ENCODE measurements at regions not wholly inside any gene's neighbourhood (a gene's known extent, or its start where the extent isn't known, plus 50 kb on each side); places are given as distances from the start of the nearest gene placed in this dataset.
"Not testable (repeated sequence)": the region's sequence is repeated elsewhere in the genome, so short reads cannot be mapped to it uniquely, and the experiment has no call there.

DNA sequence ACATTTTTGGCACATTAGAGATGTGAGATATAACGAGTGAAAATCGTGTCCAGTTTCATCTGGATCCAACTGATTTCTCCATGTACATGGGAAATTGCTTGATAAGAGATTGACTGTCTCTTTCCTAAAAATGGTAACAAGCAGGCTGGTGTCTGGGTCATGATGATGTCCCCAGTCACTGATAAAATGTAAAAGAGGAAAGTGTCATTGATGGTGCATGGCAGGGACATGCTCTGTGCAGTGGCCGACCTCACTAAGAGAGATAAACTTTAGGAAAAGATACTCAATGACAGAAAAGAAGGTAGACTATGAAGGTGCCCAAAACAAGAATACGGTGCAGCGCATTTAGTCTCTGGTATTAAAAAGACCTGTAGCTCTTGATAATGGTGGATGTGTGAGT, 1517.5 kb downstream of the RPIA start:
- intact Hi-C loops (cut with micrococcal nuclease; ENCODE audit: unreplicated experiment) = no loop called here
- no peak for DNase-seq (ENCODE audit: low spot score)
- no TSS peak for BruUV-seq (replicated peaks)
- ChIA-PET POLR2A (no interaction called here), CTCF (ENCODE audit: unreplicated experiment) (no interaction called here)
- Histone ChIP-seq H3K9me2 (ENCODE audit: insufficient read depth, low read length) (no peaks in the 10 kb centered on the region), H3K36me3 (ENCODE audit: insufficient read depth, low read length) (peaks cover 6% of the 10 kb centered on the region), H3K4me3 (ENCODE audit: low read depth, low read length, poor library complexity, severe bottlenecking) (no peak overlapping the region), H4K20me1 (ENCODE audit: insufficient read depth, low read length) (no peaks in the 10 kb centered on the region), H3K9me3 (ENCODE audit: low read length) (0 out of 2 replicates have a peak, but pooled peaks cover 9% of the 10 kb centered on the region), H3K27ac (ENCODE audit: low read depth, low read length, poor library complexity, severe bottlenecking) (peak overlapping the region; percentile 51), H2AFZ (ENCODE audit: low read length) (peak overlapping the region; percentile 10; the same call in 1 of the 2 replicates), H3K4me2 (ENCODE audit: low read length) (peak overlapping the region; percentile 77; the same call in 1 of the 2 replicates), H3K4me1 (ENCODE audit: insufficient read depth, low read length, poor library complexity, severe bottlenecking) (peaks cover 41% of the 10 kb centered on the region), H3K79me2 (ENCODE audit: insufficient read depth, low read depth, low read length) (no peaks in the 10 kb centered on the region)
- TF ChIP-seq, protein P1, sequence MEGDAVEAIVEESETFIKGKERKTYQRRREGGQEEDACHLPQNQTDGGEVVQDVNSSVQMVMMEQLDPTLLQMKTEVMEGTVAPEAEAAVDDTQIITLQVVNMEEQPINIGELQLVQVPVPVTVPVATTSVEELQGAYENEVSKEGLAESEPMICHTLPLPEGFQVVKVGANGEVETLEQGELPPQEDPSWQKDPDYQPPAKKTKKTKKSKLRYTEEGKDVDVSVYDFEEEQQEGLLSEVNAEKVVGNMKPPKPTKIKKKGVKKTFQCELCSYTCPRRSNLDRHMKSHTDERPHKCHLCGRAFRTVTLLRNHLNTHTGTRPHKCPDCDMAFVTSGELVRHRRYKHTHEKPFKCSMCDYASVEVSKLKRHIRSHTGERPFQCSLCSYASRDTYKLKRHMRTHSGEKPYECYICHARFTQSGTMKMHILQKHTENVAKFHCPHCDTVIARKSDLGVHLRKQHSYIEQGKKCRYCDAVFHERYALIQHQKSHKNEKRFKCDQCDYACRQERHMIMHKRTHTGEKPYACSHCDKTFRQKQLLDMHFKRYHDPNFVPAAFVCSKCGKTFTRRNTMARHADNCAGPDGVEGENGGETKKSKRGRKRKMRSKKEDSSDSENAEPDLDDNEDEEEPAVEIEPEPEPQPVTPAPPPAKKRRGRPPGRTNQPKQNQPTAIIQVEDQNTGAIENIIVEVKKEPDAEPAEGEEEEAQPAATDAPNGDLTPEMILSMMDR (conservative IDR thresholded peaks at IDR 0.05; ENCODE audit: low read length) = no peak
- no peak for TF ChIP-seq EZH2phosphoT487 (IDR thresholded peaks at IDR 0.05; ENCODE audit: borderline replicate concordance, low read depth, low read length)

DNA sequence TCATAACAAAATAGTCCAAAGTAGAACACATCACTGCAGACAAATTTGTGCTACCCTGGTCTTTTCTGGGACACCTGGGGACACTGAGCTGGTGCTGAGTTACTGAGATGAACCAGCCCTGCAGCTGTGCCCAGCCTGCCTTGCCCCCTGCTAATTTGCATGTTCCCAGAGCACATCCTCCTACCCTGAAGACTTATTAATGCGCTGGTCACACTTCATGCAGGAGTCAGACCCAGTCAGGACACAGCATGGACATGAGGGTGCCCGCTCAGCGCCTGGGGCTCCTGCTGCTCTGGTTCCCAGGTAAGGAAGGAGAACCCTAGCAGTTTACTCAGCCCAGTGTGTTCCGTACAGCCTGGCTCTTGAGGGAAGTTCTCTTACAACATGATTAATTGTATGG, 1518.3 kb downstream of the RPIA start:
- Histone ChIP-seq H3K4me3 (ENCODE audit: low read depth, low read length, poor library complexity, severe bottlenecking) (peak overlapping the region; percentile 44), H3K4me2 (ENCODE audit: low read length) (peak overlapping the region; percentile 77), H2AFZ (ENCODE audit: low read length) (peak overlapping the region; percentile 35; the same call in 1 of the 2 replicates), H3K9me3 (ENCODE audit: low read length) (0 out of 2 replicates have a peak, but pooled peaks cover 9% of the 10 kb centered on the region), H4K20me1 (ENCODE audit: insufficient read depth, low read length) (no peaks in the 10 kb centered on the region), H3K36me3 (ENCODE audit: insufficient read depth, low read length) (peaks cover 6% of the 10 kb centered on the region), H3K79me2 (ENCODE audit: insufficient read depth, low read depth, low read length) (no peaks in the 10 kb centered on the region), H3K4me1 (ENCODE audit: insufficient read depth, low read length, poor library complexity, severe bottlenecking) (peaks cover 41% of the 10 kb centered on the region), H3K9me2 (ENCODE audit: insufficient read depth, low read length) (no peaks in the 10 kb centered on the region), H3K27ac (ENCODE audit: low read depth, low read length, poor library complexity, severe bottlenecking) (peak overlapping the region; percentile 51)
- BruUV-seq (replicated peaks) = no TSS peak
- CTCF ChIA-PET (ENCODE audit: unreplicated experiment) = no interaction called here
- TF ChIP-seq, protein P1 (conservative IDR thresholded peaks at IDR 0.05; ENCODE audit: low read length) = no peak
- no peak for TF ChIP-seq EZH2phosphoT487 (IDR thresholded peaks at IDR 0.05; ENCODE audit: borderline replicate concordance, low read depth, low read length)
- POLR2A ChIA-PET = no interaction called here
- peak; percentile 81 for DNase-seq (ENCODE audit: low spot score)
- intact Hi-C loops (cut with micrococcal nuclease; ENCODE audit: unreplicated experiment) = no loop called here

DNA sequence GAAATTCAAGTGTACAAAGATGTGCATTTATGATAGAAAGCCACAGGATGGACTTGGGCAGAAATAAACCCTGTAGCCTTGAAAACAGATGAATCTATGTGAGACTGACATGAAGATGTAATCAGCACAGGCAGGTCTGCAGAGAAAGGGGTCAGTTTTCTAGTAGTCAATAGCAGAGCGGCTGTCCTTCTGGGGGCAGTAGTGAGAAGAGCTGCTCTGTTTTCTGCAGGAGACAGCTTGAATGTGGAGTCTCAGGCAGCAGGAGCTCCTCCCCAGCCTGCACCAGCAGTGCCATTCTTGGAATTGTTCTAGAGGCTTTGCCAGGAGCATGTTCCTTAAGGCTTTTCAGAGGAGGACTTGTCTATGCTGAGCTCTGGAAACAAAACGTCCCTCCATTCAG, 1524.4 kb downstream of the RPIA start:
- Histone ChIP-seq H2AFZ (ENCODE audit: low read length) (peak overlapping the region; percentile 51; the same call in 1 of the 2 replicates), H3K4me1 (ENCODE audit: insufficient read depth, low read length, poor library complexity, severe bottlenecking) (peaks cover 50% of the 10 kb centered on the region)
- BruUV-seq (replicated peaks); H3K4me3 ChIP-seq (ENCODE audit: low read depth, low read length, poor library complexity, severe bottlenecking); H3K36me3 ChIP-seq (ENCODE audit: insufficient read depth, low read length); H3K79me2 ChIP-seq (ENCODE audit: insufficient read depth, low read depth, low read length); H4K20me1 ChIP-seq (ENCODE audit: insufficient read depth, low read length); H3K27ac ChIP-seq (ENCODE audit: low read depth, low read length, poor library complexity, severe bottlenecking); POLR2A ChIA-PET; intact Hi-C loops (cut with micrococcal nuclease; ENCODE audit: unreplicated experiment); H3K4me2 ChIP-seq (ENCODE audit: low read length); H3K9me3 ChIP-seq (ENCODE audit: low read length); H3K9me2 ChIP-seq (ENCODE audit: insufficient read depth, low read length): not testable (repeated sequence)
- TF ChIP-seq, protein P1 (conservative IDR thresholded peaks at IDR 0.05; ENCODE audit: low read length) = peak; percentile 57
- DNase-seq (ENCODE audit: low spot score) = peak; percentile 45
- CTCF ChIA-PET (ENCODE audit: unreplicated experiment) = interaction anchor here (0.9 kb wide), 1 partner anchor 8 kb away, joined by 3 read pairs; no protein-coding TSS in a partner anchor

DNA sequence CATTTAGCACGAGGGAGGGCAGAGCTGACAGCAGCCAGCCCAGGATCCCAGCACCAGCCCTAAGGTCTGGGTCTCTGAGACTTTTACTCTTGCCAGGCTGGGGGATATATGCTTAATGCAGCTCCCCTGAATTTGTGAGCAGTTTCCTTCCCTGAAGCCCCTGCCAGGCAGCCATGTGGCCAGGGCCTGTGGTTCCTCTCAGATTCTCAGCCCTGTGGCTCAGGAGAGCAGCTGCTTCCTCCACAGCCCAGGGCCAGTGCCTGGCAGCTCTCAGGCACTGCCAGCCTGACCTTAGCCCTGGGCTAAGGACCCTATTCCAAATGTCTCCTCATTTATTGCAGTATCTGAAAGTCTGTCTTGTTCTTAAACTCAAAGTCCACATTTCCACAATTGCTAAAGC, 1525.3 kb downstream of the RPIA start:
- H3K9me2 ChIP-seq (ENCODE audit: insufficient read depth, low read length); H3K4me3 ChIP-seq (ENCODE audit: low read depth, low read length, poor library complexity, severe bottlenecking); H4K20me1 ChIP-seq (ENCODE audit: insufficient read depth, low read length); POLR2A ChIA-PET; H3K9me3 ChIP-seq (ENCODE audit: low read length); intact Hi-C loops (cut with micrococcal nuclease; ENCODE audit: unreplicated experiment); BruUV-seq (replicated peaks); H3K36me3 ChIP-seq (ENCODE audit: insufficient read depth, low read length): not testable (repeated sequence)
- Histone ChIP-seq H3K79me2 (ENCODE audit: insufficient read depth, low read depth, low read length) (peaks cover 11% of the 10 kb centered on the region; the same call in 1 of the 2 replicates), H3K27ac (ENCODE audit: low read depth, low read length, poor library complexity, severe bottlenecking) (peak overlapping the region; percentile 31), H3K4me1 (ENCODE audit: insufficient read depth, low read length, poor library complexity, severe bottlenecking) (peaks cover 51% of the 10 kb centered on the region), H3K4me2 (ENCODE audit: low read length) (0 out of 2 replicates have a peak overlapping the region, but pooled peaks have one; percentile 33), H2AFZ (ENCODE audit: low read length) (peak overlapping the region; percentile 44; the same call in 1 of the 2 replicates)
- peak; percentile 54 for DNase-seq (ENCODE audit: low spot score)
- CTCF ChIA-PET (ENCODE audit: unreplicated experiment) = interaction anchor here (0.9 kb wide), 1 partner anchor 9 kb away, joined by 3 read pairs; no protein-coding TSS in a partner anchor
